ENCODE measurements at regions not wholly inside any gene's neighbourhood (a gene's known extent, or its start where the extent isn't known, plus 50 kb on each side); places are given as distances from the start of the nearest gene placed in this dataset.

- H3K27me3 ChIP-seq: peaks cover 0 to 4% (median 0%) of the 10 kb centered on the region in 4 donors
- no peaks in the 10 kb centered on the region for H3K9me3 ChIP-seq
- H3K36me3 ChIP-seq: no peaks in the 10 kb centered on the region
- no peaks in the 10 kb centered on the region for H3K4me1 ChIP-seq
- H3K4me3 ChIP-seq: no peak overlapping the region
- WGBS: 80% methylated on average over 3 of the region's 3 CpGs
- TF ChIP-seq CTCF (IDR thresholded peaks at IDR 0.05) (no peak), POLR2AphosphoS5 (IDR thresholded peaks at IDR 0.05) (no peak), EP300 (IDR thresholded peaks at IDR 0.05) (no peak), POLR2A (IDR thresholded peaks at IDR 0.05; ENCODE audit: low read depth) (no peak)
- H3K27ac ChIP-seq (replicated peaks in 1 of 4): no peak overlapping the region
- DNase-seq (ENCODE audit: extremely low spot score): no peak
- intact Hi-C loops (cut with DNase I): no loop called here
These were observed 156.9 kb upstream of the SOX11 start for GRCh38 chr2:5535301-5535700.

- Histone ChIP-seq H3K4me1 (no peaks in the 10 kb centered on the region), H3K9me3 (no peaks in the 10 kb centered on the region), H3K27ac (replicated peaks in 1 of 4) (no peak overlapping the region), H3K27me3 (peaks cover 0 to 4% (median 0%) of the 10 kb centered on the region in 4 donors), H3K4me3 (no peak overlapping the region), H3K36me3 (no peaks in the 10 kb centered on the region)
- TF ChIP-seq CTCF (IDR thresholded peaks at IDR 0.05) (no peak), EP300 (IDR thresholded peaks at IDR 0.05) (no peak), POLR2A (IDR thresholded peaks at IDR 0.05; ENCODE audit: low read depth) (no peak), POLR2AphosphoS5 (IDR thresholded peaks at IDR 0.05) (no peak)
- DNase-seq (ENCODE audit: extremely low spot score): peak; percentile 47
- intact Hi-C loops (cut with DNase I): no loop called here
- WGBS: 98% methylated on average over 2 of the region's 2 CpGs
These were observed 154.9 kb upstream of the SOX11 start for GRCh38 chr2:5537180-5537688.

GRCh38 chr2:5538313-5538712 lies 153.9 kb upstream of the SOX11 start:
- intact Hi-C loops (cut with DNase I): no loop called here
- 100% methylated on average over 1 of the region's 1 CpG for WGBS

GRCh38 chr2:5538772-5539171 lies 153.4 kb upstream of the SOX11 start:
- no peaks in the 10 kb centered on the region for H3K36me3 ChIP-seq
- TF ChIP-seq POLR2AphosphoS5 (IDR thresholded peaks at IDR 0.05) (no peak), POLR2A (IDR thresholded peaks at IDR 0.05; ENCODE audit: low read depth) (no peak), EP300 (IDR thresholded peaks at IDR 0.05) (no peak), CTCF (IDR thresholded peaks at IDR 0.05) (no peak)
- peaks cover 0 to 4% (median 0%) of the 10 kb centered on the region in 4 donors for H3K27me3 ChIP-seq
- no peak overlapping the region for H3K4me3 ChIP-seq
- intact Hi-C loops (cut with DNase I): no loop called here
- peaks cover 0 to under 1% (median 0%) of the 10 kb centered on the region in 4 donors for H3K9me3 ChIP-seq
- H3K4me1 ChIP-seq: no peaks in the 10 kb centered on the region
- WGBS: 86% methylated on average over 8 of the region's 8 CpGs
- no peak overlapping the region for H3K27ac ChIP-seq (replicated peaks in 1 of 4)
- DNase-seq (ENCODE audit: extremely low spot score): peak; percentile 53

More at GRCh38 chr2:5538313-5538712, 153.9 kb upstream of the SOX11 start:
- Histone ChIP-seq H3K36me3 (no peaks in the 10 kb centered on the region), H3K27ac (replicated peaks in 1 of 4) (no peak overlapping the region), H3K4me3 (no peak overlapping the region), H3K4me1 (no peaks in the 10 kb centered on the region), H3K27me3 (peaks cover 0 to 4% (median 0%) of the 10 kb centered on the region in 4 donors), H3K9me3 (no peaks in the 10 kb centered on the region)
- TF ChIP-seq CTCF (IDR thresholded peaks at IDR 0.05) (no peak), POLR2A (IDR thresholded peaks at IDR 0.05; ENCODE audit: low read depth) (no peak), EP300 (IDR thresholded peaks at IDR 0.05) (no peak), POLR2AphosphoS5 (IDR thresholded peaks at IDR 0.05) (no peak)
- no peak for DNase-seq (ENCODE audit: extremely low spot score)
